ENCODE measurements at regions not wholly inside any gene's neighbourhood (a gene's known extent, or its start where the extent isn't known, plus 50 kb on each side); places are given as distances from the start of the nearest gene placed in this dataset.

DNA sequence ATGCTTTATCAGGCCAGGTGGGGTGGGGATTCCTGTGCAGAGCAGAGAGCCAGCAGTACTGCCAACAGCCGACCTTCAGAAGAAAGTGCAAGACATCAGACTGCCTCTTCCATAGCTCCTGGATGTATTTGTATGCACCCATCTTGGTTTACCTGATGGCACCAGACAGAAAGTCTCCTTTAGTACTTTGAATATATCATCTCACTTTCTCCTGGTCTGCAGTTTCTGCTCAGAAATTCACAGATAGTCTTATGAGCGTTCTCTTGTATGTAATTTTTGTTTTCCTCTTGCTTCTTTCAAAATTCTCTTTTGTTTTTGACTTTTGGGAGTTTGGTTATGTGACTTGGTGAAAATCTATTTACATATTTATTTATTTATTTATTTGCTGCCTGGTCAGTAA lies 446.4 kb upstream of the CADM1 start:
- TF ChIP-seq, protein P1, sequence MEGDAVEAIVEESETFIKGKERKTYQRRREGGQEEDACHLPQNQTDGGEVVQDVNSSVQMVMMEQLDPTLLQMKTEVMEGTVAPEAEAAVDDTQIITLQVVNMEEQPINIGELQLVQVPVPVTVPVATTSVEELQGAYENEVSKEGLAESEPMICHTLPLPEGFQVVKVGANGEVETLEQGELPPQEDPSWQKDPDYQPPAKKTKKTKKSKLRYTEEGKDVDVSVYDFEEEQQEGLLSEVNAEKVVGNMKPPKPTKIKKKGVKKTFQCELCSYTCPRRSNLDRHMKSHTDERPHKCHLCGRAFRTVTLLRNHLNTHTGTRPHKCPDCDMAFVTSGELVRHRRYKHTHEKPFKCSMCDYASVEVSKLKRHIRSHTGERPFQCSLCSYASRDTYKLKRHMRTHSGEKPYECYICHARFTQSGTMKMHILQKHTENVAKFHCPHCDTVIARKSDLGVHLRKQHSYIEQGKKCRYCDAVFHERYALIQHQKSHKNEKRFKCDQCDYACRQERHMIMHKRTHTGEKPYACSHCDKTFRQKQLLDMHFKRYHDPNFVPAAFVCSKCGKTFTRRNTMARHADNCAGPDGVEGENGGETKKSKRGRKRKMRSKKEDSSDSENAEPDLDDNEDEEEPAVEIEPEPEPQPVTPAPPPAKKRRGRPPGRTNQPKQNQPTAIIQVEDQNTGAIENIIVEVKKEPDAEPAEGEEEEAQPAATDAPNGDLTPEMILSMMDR (IDR thresholded peaks at IDR 0.05; ENCODE audit: extremely low read depth, insufficient read depth, missing control alignments) = no peak
- in situ Hi-C loops (cut with MboI; ENCODE audit: low pct_unique_long_range_greater_than_20kb, low sequenced_read_pairs, unreplicated experiment) = no loop called here
- no peak for DNase-seq (ENCODE audit: low spot score)

DNA sequence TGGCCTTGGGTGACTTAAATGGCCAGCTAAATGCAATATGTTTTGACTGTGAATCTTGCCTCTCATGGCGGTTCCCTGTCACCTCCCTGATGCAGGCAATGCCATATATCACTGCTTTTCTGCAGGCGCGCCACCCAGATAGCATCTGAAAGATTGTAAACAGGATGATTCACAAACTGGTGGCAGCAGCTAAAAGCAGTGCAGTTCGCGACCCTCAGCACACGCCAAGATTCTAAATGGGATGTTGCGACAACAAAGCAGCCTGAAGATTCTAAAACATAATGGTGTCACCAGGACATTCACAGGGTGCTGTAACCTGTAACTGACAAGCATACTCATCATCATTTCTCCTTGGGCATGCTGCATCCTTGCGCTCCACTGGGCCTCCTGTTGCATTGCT lies 440.4 kb upstream of the CADM1 start:
- TF ChIP-seq, protein P1 (IDR thresholded peaks at IDR 0.05; ENCODE audit: extremely low read depth, insufficient read depth, missing control alignments) = no peak
- DNase-seq (ENCODE audit: low spot score) = no peak
- in situ Hi-C loops (cut with MboI; ENCODE audit: low pct_unique_long_range_greater_than_20kb, low sequenced_read_pairs, unreplicated experiment) = no loop called here

DNA sequence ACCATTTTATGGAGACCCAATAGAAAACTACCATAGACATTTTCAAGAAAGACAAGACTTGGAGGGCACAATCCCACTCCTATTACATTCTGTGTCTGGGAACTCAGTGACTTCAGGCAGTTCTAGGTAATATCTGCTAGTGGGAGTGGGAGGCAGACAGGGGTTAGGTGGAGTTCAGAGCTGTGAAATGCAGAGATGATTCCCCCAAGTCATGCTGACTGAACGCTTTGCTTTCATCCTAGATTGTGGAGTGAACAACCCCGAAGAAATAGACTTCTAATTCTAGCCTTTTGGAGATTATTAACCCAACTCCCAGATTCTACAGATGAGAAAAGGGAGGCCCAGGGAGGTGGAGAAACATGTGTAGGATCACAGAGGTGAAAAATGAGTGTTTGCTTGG lies 437.8 kb upstream of the CADM1 start:
- TF ChIP-seq, protein P1 (IDR thresholded peaks at IDR 0.05; ENCODE audit: extremely low read depth, insufficient read depth, missing control alignments) = no peak
- in situ Hi-C loops (cut with MboI; ENCODE audit: low pct_unique_long_range_greater_than_20kb, low sequenced_read_pairs, unreplicated experiment) = no loop called here
- DNase-seq (ENCODE audit: low spot score) = no peak

DNA sequence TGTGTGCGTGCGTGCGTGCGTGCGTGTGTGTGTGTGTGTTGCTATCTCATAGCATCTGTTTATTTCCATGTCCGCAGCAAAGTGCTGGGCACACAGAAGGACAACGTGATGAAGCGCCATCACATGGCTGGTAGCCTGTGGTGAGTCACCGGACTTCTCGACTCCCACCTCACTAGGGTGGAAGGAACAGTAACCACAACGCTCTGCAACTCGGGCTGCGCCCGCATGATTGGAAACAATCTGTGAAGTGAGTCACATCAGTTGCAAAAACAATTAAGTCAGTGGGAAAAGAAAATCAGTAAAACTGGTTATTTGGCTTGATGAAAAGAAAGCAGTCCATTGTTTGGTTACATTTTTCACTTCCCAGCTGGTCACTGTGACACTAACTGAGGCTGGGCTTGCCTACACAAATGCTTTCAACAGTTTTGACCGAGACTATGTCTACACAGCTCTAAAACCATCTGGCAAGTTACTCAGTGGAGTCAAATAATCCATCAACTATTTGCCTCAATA lies 437.3 kb upstream of the CADM1 start:
- TF ChIP-seq, protein P1 (IDR thresholded peaks at IDR 0.05; ENCODE audit: extremely low read depth, insufficient read depth, missing control alignments) = no peak
- DNase-seq (ENCODE audit: low spot score) = no peak
- in situ Hi-C loops (cut with MboI; ENCODE audit: low pct_unique_long_range_greater_than_20kb, low sequenced_read_pairs, unreplicated experiment) = no loop called here

DNA sequence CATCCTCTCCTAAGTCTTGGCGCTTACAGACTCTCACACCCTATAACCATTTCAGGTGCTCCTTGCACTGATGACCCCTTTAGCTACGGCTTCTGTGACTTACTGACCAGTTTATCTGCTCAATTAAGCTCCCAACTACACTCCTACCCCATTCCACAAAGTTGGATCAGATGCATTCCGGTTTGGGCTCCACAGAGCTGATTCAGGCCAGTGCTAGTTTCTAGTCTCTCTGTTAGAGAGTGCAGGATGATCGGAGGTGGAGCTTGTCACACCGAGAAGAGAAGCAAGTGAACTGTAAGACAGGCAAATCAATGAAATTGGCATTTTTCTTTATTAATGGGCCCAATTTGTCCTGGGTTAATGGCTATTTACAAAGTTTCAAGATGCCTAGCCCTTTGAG lies 436.8 kb upstream of the CADM1 start:
- TF ChIP-seq, protein P1 (IDR thresholded peaks at IDR 0.05; ENCODE audit: extremely low read depth, insufficient read depth, missing control alignments) = no peak
- in situ Hi-C loops (cut with MboI; ENCODE audit: low pct_unique_long_range_greater_than_20kb, low sequenced_read_pairs, unreplicated experiment) = no loop called here
- DNase-seq (ENCODE audit: low spot score) = no peak

DNA sequence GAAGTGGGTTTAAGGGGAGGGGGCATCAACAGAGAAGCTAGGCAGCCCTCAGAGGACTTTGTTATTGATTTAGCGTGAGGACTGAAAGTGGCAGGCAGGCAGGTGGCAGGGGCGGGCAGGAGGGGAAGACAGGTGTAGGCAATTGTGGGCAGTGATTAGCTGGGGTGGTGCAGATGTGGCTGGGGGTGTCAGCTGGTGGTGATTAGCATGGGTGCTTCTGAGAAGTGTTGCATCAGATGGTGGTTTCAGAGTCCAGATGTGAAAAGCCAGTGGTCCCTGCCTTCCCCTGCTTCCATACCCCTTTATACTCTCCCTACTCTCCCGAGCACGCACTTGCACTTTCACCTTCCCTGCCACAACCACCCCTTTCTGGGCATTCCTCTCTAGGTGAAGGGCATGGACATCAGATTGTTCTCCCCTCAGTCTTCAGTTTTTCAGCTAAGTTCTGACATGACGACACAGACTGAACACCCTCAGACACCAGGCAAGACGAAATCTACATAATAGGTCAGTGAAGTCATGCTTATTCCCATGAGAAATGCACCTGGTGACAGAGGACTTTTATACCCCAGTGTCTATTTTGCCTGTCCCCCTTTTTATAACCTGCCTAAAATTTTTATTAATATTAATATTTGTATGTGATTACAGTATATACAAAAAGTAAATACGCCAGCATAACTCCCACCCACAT lies 435.7 kb upstream of the CADM1 start:
- no peak for DNase-seq (ENCODE audit: low spot score)
- TF ChIP-seq, protein P1 (IDR thresholded peaks at IDR 0.05; ENCODE audit: extremely low read depth, insufficient read depth, missing control alignments) = no peak
- in situ Hi-C loops (cut with MboI; ENCODE audit: low pct_unique_long_range_greater_than_20kb, low sequenced_read_pairs, unreplicated experiment) = no loop called here

All from GM13977 (cell line).